Lower lobe of right lung (tissue), 2 donors: ENCODE measurements at regions not wholly inside any gene's neighbourhood (a gene's known extent, or its start where the extent isn't known, plus 50 kb on each side); places are given as distances from the start of the nearest gene placed in this dataset.

Source experiments
- ATAC-seq, 2 donors: fragments of 200-7000 bp; cut with Tn5 transposase; one replicate each; pipeline ENCODE4 v1.9.1; 2020 to 2022; ENCODE audit warnings: mild to moderate bottlenecking in 2 of 2, moderate library complexity in 2 of 2
- DNase-seq: peaks from one replicate; pipeline ENCODE4 v3.0.0-alpha.2; 2020
- H3K27ac ChIP-seq: fragments of 200-600 bp; one replicate; pipeline ENCODE4 v1.8.0; 2022
- H3K27me3 ChIP-seq: fragments of 200-600 bp; one replicate; pipeline ENCODE4 v1.8.0; 2022; ENCODE audit warnings: low read depth
- H3K36me3 ChIP-seq: fragments of 200-600 bp; one replicate; pipeline ENCODE4 v1.8.0; 2022; ENCODE audit warnings: mild to moderate bottlenecking
- H3K4me1 ChIP-seq: fragments of 200-600 bp; one replicate; pipeline ENCODE4 v1.8.0; 2022
- H3K4me3 ChIP-seq: fragments of 200-600 bp; one replicate; pipeline ENCODE4 v1.8.0; 2022; ENCODE audit warnings: mild to moderate bottlenecking
- H3K9me3 ChIP-seq: fragments of 200-600 bp; one replicate; pipeline ENCODE4 v1.8.0; 2022
- CTCF ChIP-seq: fragments of 200-600 bp; IDR thresholded peaks from one replicate; pipeline ENCODE4 v1.8.0; 2022; ENCODE audit warnings: antibody characterized with exemption, mild to moderate bottlenecking
- intact Hi-C: fragments of 100-400 bp; cut with DNase I; formaldehyde crosslinking; loops from one replicate; pipeline ENCODE4 v1.11.0; 2022
- donor health status: DM: no; HTN: yes; CAD: no; lungs with severe emphysema.

- no peak for TF ChIP-seq CTCF
- no peak for DNase-seq
- H3K36me3 ChIP-seq = no peaks in the 10 kb centered on the region
- intact Hi-C loops = no loop called here
- no peaks in the 10 kb centered on the region for H3K9me3 ChIP-seq
- no peak overlapping the region for H3K27ac ChIP-seq
- ATAC-seq = no peak
- H3K4me3 ChIP-seq = no peak overlapping the region
- no peaks in the 10 kb centered on the region for H3K4me1 ChIP-seq
- H3K27me3 ChIP-seq = no peaks in the 10 kb centered on the region
Measured at GRCh38 chr18:69186162-69186561, 214.5 kb upstream of the DOK6 start.

- H3K27me3 ChIP-seq = no peaks in the 10 kb centered on the region
- no peak for DNase-seq
- no peak for ATAC-seq
- TF ChIP-seq CTCF = no peak
- H3K4me3 ChIP-seq = no peak overlapping the region
- no peaks in the 10 kb centered on the region for H3K9me3 ChIP-seq
- H3K36me3 ChIP-seq = no peaks in the 10 kb centered on the region
- H3K4me1 ChIP-seq = no peaks in the 10 kb centered on the region
- intact Hi-C loops = no loop called here
- H3K27ac ChIP-seq = no peak overlapping the region
Measured at GRCh38 chr18:69196336-69196735, 204.4 kb upstream of the DOK6 start.

- Histone ChIP-seq H3K27me3 (no peaks in the 10 kb centered on the region), H3K4me1 (no peaks in the 10 kb centered on the region), H3K36me3 (no peaks in the 10 kb centered on the region), H3K4me3 (no peak overlapping the region), H3K27ac (no peak overlapping the region), H3K9me3 (no peaks in the 10 kb centered on the region)
- no peak for ATAC-seq
- intact Hi-C loops = no loop called here
- DNase-seq = no peak
- no peak for TF ChIP-seq CTCF
Measured at GRCh38 chr18:69205925-69206324, 194.8 kb upstream of the DOK6 start.

GRCh38 chr18:69208545-69208944, 192.1 kb upstream of the DOK6 start:
- no peak for DNase-seq
- no peak for TF ChIP-seq CTCF
- intact Hi-C loops = no loop called here
- Histone ChIP-seq H3K9me3 (no peaks in the 10 kb centered on the region), H3K4me1 (no peaks in the 10 kb centered on the region), H3K27me3 (no peaks in the 10 kb centered on the region), H3K4me3 (no peak overlapping the region), H3K36me3 (no peaks in the 10 kb centered on the region), H3K27ac (no peak overlapping the region)
- ATAC-seq = no peak

- ATAC-seq (no peak), DNase-seq (no peak)
- Histone ChIP-seq H3K27ac (no peak overlapping the region), H3K9me3 (no peaks in the 10 kb centered on the region), H3K27me3 (no peaks in the 10 kb centered on the region), H3K4me1 (no peaks in the 10 kb centered on the region), H3K36me3 (no peaks in the 10 kb centered on the region), H3K4me3 (no peak overlapping the region)
- intact Hi-C loops = no loop called here
- no peak for TF ChIP-seq CTCF
Measured at GRCh38 chr18:69209761-69210160, 190.9 kb upstream of the DOK6 start.

GRCh38 chr18:69213842-69214241, 186.8 kb upstream of the DOK6 start:
- ATAC-seq (no peak), DNase-seq (no peak)
- intact Hi-C loops = no loop called here
- no peaks in the 10 kb centered on the region for H3K9me3 ChIP-seq
- no peaks in the 10 kb centered on the region for H3K4me1 ChIP-seq
- H3K27ac ChIP-seq = no peak overlapping the region
- no peaks in the 10 kb centered on the region for H3K27me3 ChIP-seq
- no peak for TF ChIP-seq CTCF
- H3K36me3 ChIP-seq = no peaks in the 10 kb centered on the region
- H3K4me3 ChIP-seq = no peak overlapping the region
